HL-60 (cell line): ENCODE measurements at regions not wholly inside any gene's neighbourhood (a gene's known extent, or its start where the extent isn't known, plus 50 kb on each side); places are given as distances from the start of the nearest gene placed in this dataset.

Experiments used
- DNase-seq, 2 experiments: peaks; one replicate each; pipeline ENCODE4 v3.0.0-alpha.2; 2010 to 2020; ENCODE audit warnings: low read depth in 1 of 2, low spot score in 1 of 2
- H3K27ac ChIP-seq: fragments of 250-450 bp; sonication (Bioruptor Pico); replicated peaks from 2 replicates; pipeline ENCODE4 v1.5.1; 2020; ENCODE audit warnings: mild to moderate bottlenecking, moderate library complexity
- H3K27me3 ChIP-seq: fragments of 250-450 bp; sonication (Bioruptor Pico); 2 replicates; pipeline ENCODE4 v1.5.1; 2021; ENCODE audit warnings: mild to moderate bottlenecking, moderate library complexity; ENCODE audit not compliant: insufficient read depth, poor library complexity, severe bottlenecking
- H3K4me3 ChIP-seq: replicated peaks from 2 replicates; pipeline ENCODE4 v1.5.1; 2011; ENCODE audit warnings: mild to moderate bottlenecking, control low read depth, low read length; ENCODE audit not compliant: insufficient read depth
- GABPA ChIP-seq: IDR thresholded peaks from 2 replicates; pipeline ENCODE4 v1.6.1; 2012; ENCODE audit warnings: low read depth
- POLR2AphosphoS5 ChIP-seq: IDR thresholded peaks from 2 replicates; pipeline ENCODE4 v1.6.1; 2012; ENCODE audit warnings: low read depth
- SPI1 ChIP-seq: IDR thresholded peaks from 2 replicates; pipeline ENCODE4 v1.6.1; 2012; ENCODE audit warnings: low read depth, mild to moderate bottlenecking, borderline replicate concordance
- TF ChIP-seq, protein P1 (sequence below): IDR thresholded peaks from 2 replicates; pipeline ENCODE4 v1.6.1; 2012; ENCODE audit warnings: low read depth; ENCODE audit not compliant: insufficient replicate concordance
- TF ChIP-seq, protein P2 (sequence below): IDR thresholded peaks from one replicate; pipeline ENCODE4 v1.5.1; 2011; ENCODE audit warnings: low read length, control low read depth, inconsistent platforms; ENCODE audit not compliant: insufficient read depth

DNA sequence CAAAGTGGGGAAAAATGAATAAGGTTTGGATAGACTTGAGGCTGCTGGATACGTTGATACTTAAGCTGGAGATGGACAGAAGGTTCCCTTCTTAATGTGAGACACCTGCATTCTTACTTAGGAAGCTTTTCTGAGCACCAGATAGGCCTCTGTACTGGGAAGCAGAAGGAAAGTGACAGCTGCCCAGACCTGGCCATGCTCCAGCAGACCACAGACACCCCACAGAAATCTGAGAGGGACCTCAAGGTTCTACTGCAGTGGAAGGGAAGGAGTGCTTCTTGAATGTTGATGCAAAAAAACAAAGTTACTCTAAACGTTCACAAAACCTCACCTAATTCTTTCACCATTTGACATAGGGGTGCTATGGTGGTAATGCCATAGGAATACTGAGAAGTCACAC is 642.1 kb upstream of the ID2 start:
- TF ChIP-seq, protein P1, sequence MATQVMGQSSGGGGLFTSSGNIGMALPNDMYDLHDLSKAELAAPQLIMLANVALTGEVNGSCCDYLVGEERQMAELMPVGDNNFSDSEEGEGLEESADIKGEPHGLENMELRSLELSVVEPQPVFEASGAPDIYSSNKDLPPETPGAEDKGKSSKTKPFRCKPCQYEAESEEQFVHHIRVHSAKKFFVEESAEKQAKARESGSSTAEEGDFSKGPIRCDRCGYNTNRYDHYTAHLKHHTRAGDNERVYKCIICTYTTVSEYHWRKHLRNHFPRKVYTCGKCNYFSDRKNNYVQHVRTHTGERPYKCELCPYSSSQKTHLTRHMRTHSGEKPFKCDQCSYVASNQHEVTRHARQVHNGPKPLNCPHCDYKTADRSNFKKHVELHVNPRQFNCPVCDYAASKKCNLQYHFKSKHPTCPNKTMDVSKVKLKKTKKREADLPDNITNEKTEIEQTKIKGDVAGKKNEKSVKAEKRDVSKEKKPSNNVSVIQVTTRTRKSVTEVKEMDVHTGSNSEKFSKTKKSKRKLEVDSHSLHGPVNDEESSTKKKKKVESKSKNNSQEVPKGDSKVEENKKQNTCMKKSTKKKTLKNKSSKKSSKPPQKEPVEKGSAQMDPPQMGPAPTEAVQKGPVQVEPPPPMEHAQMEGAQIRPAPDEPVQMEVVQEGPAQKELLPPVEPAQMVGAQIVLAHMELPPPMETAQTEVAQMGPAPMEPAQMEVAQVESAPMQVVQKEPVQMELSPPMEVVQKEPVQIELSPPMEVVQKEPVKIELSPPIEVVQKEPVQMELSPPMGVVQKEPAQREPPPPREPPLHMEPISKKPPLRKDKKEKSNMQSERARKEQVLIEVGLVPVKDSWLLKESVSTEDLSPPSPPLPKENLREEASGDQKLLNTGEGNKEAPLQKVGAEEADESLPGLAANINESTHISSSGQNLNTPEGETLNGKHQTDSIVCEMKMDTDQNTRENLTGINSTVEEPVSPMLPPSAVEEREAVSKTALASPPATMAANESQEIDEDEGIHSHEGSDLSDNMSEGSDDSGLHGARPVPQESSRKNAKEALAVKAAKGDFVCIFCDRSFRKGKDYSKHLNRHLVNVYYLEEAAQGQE, result no peak
- TF ChIP-seq, protein P2, sequence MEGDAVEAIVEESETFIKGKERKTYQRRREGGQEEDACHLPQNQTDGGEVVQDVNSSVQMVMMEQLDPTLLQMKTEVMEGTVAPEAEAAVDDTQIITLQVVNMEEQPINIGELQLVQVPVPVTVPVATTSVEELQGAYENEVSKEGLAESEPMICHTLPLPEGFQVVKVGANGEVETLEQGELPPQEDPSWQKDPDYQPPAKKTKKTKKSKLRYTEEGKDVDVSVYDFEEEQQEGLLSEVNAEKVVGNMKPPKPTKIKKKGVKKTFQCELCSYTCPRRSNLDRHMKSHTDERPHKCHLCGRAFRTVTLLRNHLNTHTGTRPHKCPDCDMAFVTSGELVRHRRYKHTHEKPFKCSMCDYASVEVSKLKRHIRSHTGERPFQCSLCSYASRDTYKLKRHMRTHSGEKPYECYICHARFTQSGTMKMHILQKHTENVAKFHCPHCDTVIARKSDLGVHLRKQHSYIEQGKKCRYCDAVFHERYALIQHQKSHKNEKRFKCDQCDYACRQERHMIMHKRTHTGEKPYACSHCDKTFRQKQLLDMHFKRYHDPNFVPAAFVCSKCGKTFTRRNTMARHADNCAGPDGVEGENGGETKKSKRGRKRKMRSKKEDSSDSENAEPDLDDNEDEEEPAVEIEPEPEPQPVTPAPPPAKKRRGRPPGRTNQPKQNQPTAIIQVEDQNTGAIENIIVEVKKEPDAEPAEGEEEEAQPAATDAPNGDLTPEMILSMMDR, result no peak
- TF ChIP-seq GABPA (no peak), POLR2AphosphoS5 (no peak), SPI1 (no peak)
- no peak overlapping the region for H3K27ac ChIP-seq
- no peak overlapping the region for H3K4me3 ChIP-seq
- H3K27me3 ChIP-seq, result no peaks in the 10 kb centered on the region
- no peak for DNase-seq

DNA sequence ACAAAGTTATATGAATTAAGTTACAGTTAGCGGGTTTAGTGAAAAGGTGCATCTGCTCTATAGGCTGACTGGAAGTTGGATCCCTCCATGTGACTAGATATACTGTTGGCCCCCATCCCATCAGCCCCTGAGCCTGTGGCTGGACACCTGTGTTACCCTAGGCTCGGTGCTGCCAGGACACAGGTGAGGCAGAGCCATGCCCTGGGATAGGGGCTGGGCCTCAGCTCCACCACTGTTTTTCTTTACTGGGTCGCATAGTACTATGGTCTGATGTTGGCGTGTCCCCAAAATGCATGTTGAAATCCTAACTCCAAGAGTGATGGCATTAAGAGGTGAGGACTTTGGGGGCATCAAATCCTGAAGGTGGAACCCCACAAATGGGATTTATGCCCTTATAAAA is 638.6 kb upstream of the ID2 start:
- no peak overlapping the region for H3K4me3 ChIP-seq
- H3K27me3 ChIP-seq, result no peaks in the 10 kb centered on the region
- no peak overlapping the region for H3K27ac ChIP-seq
- TF ChIP-seq GABPA (no peak), POLR2AphosphoS5 (no peak), SPI1 (no peak)
- TF ChIP-seq, protein P2, result no peak
- TF ChIP-seq, protein P1, result no peak
- no peak for DNase-seq

DNA sequence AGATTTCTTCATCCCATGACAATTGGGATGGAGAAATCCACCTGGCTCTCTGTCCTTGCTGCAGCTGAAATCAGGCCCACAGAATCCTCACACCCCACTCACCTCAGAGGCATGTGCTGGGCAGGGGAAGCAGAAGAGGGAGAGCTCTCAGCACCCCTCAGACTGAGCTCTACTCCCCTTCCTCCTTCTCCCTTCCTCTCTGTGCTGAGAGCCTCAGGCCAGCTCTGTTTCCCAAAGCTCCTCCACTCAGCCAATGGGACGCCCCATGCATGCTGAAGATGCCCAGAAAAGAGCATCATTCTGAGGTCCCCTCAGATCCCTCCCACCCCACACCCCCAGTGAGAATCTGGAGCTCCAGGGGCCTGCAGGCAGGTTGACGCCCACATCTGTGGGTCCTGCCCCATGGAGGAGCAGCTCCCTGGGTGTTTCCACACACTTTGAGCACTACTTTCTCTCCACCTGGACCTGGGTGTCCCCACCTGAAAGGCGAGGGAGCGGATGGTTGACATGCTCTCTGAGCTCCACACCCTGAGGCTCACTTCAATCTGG is 637.7 kb upstream of the ID2 start:
- no peaks in the 10 kb centered on the region for H3K27me3 ChIP-seq

More for the DNA sequence above, 637.7 kb upstream of the ID2 start:
- TF ChIP-seq GABPA (no peak), POLR2AphosphoS5 (no peak), SPI1 (no peak)
- TF ChIP-seq, protein P1, result no peak
- TF ChIP-seq, protein P2, result no peak
- no peak overlapping the region for H3K27ac ChIP-seq
- H3K4me3 ChIP-seq, result no peak overlapping the region
- no peak for DNase-seq
